ENCODE measurements at regions not wholly inside any gene's neighbourhood (a gene's known extent, or its start where the extent isn't known, plus 50 kb on each side); places are given as distances from the start of the nearest gene placed in this dataset.
"Not testable (repeated sequence)": the region's sequence is repeated elsewhere in the genome, so short reads cannot be mapped to it uniquely, and the experiment has no call there.

GRCh38 chr7:73176813-73177212, 91.0 kb upstream of the SPDYE9 start:
- H4K20me1 ChIP-seq (ENCODE audit: insufficient read depth, low read length); H3K79me2 ChIP-seq (ENCODE audit: insufficient read depth, low read length); H2AFZ ChIP-seq (ENCODE audit: insufficient read depth, low read depth, low read length, poor library complexity, severe bottlenecking); H3K4me3 ChIP-seq (replicated peaks in 1 of 3; ENCODE audit: low read depth in 2 of 3, low read length in 3 of 3); H3K4me2 ChIP-seq (replicated peaks; ENCODE audit: extremely low read depth, low read length, poor library complexity, severe bottlenecking); H3K9ac ChIP-seq (ENCODE audit: insufficient read depth, low read length, poor library complexity, severe bottlenecking); H3K9me3 ChIP-seq (replicated peaks in 1 of 2; ENCODE audit: control insufficient read depth in 1 of 2, insufficient read depth in 1 of 2, low read length in 2 of 2); H3K27ac ChIP-seq (ENCODE audit: low read depth in 1 of 2, low read length in 2 of 2); H3K27ac Mint-ChIP-seq; intact Hi-C loops (cut with micrococcal nuclease); H3K4me3 Mint-ChIP-seq; DNase-seq; H3K27me3 Mint-ChIP-seq (ENCODE audit: low read depth in 3 of 3); H3K4me1 ChIP-seq (ENCODE audit: control insufficient read depth in 1 of 2, insufficient read depth in 2 of 2, low read length in 2 of 2); H3K36me3 ChIP-seq (replicated peaks in 1 of 2; ENCODE audit: control insufficient read depth in 1 of 2, insufficient read depth in 2 of 2, low read length in 2 of 2); H3K36me3 Mint-ChIP-seq; H3K27me3 ChIP-seq (ENCODE audit: control insufficient read depth in 2 of 2, insufficient read depth in 2 of 2, low read length in 2 of 2); H3K4me1 Mint-ChIP-seq; H3K9me3 Mint-ChIP-seq: not testable (repeated sequence)
- WGBS (ENCODE audit: insufficient coverage) = no CpG with 5 or more reads among the region's 5 CpGs

GRCh38 chr7:73175322-73175721, 89.5 kb upstream of the SPDYE9 start:
- H3K36me3 ChIP-seq (replicated peaks in 1 of 2; ENCODE audit: control insufficient read depth in 1 of 2, insufficient read depth in 2 of 2, low read length in 2 of 2); DNase-seq; H3K27me3 Mint-ChIP-seq (ENCODE audit: low read depth in 3 of 3); H3K9ac ChIP-seq (ENCODE audit: insufficient read depth, low read length, poor library complexity, severe bottlenecking); H3K4me1 ChIP-seq (ENCODE audit: control insufficient read depth in 1 of 2, insufficient read depth in 2 of 2, low read length in 2 of 2); intact Hi-C loops (cut with micrococcal nuclease); H3K4me2 ChIP-seq (replicated peaks; ENCODE audit: extremely low read depth, low read length, poor library complexity, severe bottlenecking); H3K79me2 ChIP-seq (ENCODE audit: insufficient read depth, low read length); H3K27ac Mint-ChIP-seq; H3K27ac ChIP-seq (ENCODE audit: low read depth in 1 of 2, low read length in 2 of 2); H3K4me3 Mint-ChIP-seq; H3K4me3 ChIP-seq (replicated peaks in 1 of 3; ENCODE audit: low read depth in 2 of 3, low read length in 3 of 3); H4K20me1 ChIP-seq (ENCODE audit: insufficient read depth, low read length); H3K9me3 Mint-ChIP-seq; H3K27me3 ChIP-seq (ENCODE audit: control insufficient read depth in 2 of 2, insufficient read depth in 2 of 2, low read length in 2 of 2); H2AFZ ChIP-seq (ENCODE audit: insufficient read depth, low read depth, low read length, poor library complexity, severe bottlenecking); H3K9me3 ChIP-seq (replicated peaks in 1 of 2; ENCODE audit: control insufficient read depth in 1 of 2, insufficient read depth in 1 of 2, low read length in 2 of 2); H3K36me3 Mint-ChIP-seq; H3K4me1 Mint-ChIP-seq: not testable (repeated sequence)
- no CpG with 5 or more reads among the region's 10 CpGs for WGBS (ENCODE audit: insufficient coverage)

DNA sequence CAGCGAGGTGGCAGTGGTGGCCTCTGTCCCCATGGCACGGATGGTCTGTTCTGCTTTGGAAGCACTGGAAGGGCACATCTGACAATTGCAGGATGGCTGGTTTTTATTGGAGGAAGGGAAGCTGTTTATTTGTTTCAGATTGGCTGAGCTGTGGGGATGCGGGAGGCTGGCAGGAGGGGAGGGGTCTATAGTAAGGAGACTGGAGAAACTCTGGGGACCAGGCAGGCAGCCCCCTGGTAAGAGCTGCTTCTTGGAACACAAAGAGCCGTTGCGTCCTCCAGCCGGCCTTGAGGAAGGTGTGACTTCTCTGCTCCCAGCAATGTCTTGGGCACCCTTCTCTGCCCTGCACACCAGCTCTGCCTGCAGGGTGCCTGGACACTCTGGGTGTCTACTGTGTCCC, 85.1 kb upstream of the SPDYE9 start:
- H3K79me2 ChIP-seq (ENCODE audit: insufficient read depth, low read length); H3K27me3 ChIP-seq (ENCODE audit: control insufficient read depth in 2 of 2, insufficient read depth in 2 of 2, low read length in 2 of 2); DNase-seq; H3K4me3 Mint-ChIP-seq; H3K4me2 ChIP-seq (replicated peaks; ENCODE audit: extremely low read depth, low read length, poor library complexity, severe bottlenecking); H3K36me3 ChIP-seq (replicated peaks in 1 of 2; ENCODE audit: control insufficient read depth in 1 of 2, insufficient read depth in 2 of 2, low read length in 2 of 2); H3K27ac ChIP-seq (ENCODE audit: low read depth in 1 of 2, low read length in 2 of 2); H3K9me3 Mint-ChIP-seq; H3K27me3 Mint-ChIP-seq (ENCODE audit: low read depth in 3 of 3); H3K4me3 ChIP-seq (replicated peaks in 1 of 3; ENCODE audit: low read depth in 2 of 3, low read length in 3 of 3); H2AFZ ChIP-seq (ENCODE audit: insufficient read depth, low read depth, low read length, poor library complexity, severe bottlenecking); H3K4me1 ChIP-seq (ENCODE audit: control insufficient read depth in 1 of 2, insufficient read depth in 2 of 2, low read length in 2 of 2); H3K27ac Mint-ChIP-seq; H3K9me3 ChIP-seq (replicated peaks in 1 of 2; ENCODE audit: control insufficient read depth in 1 of 2, insufficient read depth in 1 of 2, low read length in 2 of 2); intact Hi-C loops (cut with micrococcal nuclease); H3K36me3 Mint-ChIP-seq; H4K20me1 ChIP-seq (ENCODE audit: insufficient read depth, low read length); H3K9ac ChIP-seq (ENCODE audit: insufficient read depth, low read length, poor library complexity, severe bottlenecking); H3K4me1 Mint-ChIP-seq: not testable (repeated sequence)
- no CpG with 5 or more reads among the region's 6 CpGs for whole genome bisulfite sequencing (ENCODE audit: insufficient coverage)

GRCh38 chr7:73170415-73170814, 84.6 kb upstream of the SPDYE9 start:
- H3K36me3 Mint-ChIP-seq; H3K27me3 ChIP-seq (ENCODE audit: control insufficient read depth in 2 of 2, insufficient read depth in 2 of 2, low read length in 2 of 2); H3K9ac ChIP-seq (ENCODE audit: insufficient read depth, low read length, poor library complexity, severe bottlenecking); H3K36me3 ChIP-seq (replicated peaks in 1 of 2; ENCODE audit: control insufficient read depth in 1 of 2, insufficient read depth in 2 of 2, low read length in 2 of 2); H3K27me3 Mint-ChIP-seq (ENCODE audit: low read depth in 3 of 3); H4K20me1 ChIP-seq (ENCODE audit: insufficient read depth, low read length); H3K4me3 Mint-ChIP-seq; H3K27ac ChIP-seq (ENCODE audit: low read depth in 1 of 2, low read length in 2 of 2); H3K27ac Mint-ChIP-seq; H2AFZ ChIP-seq (ENCODE audit: insufficient read depth, low read depth, low read length, poor library complexity, severe bottlenecking); H3K9me3 ChIP-seq (replicated peaks in 1 of 2; ENCODE audit: control insufficient read depth in 1 of 2, insufficient read depth in 1 of 2, low read length in 2 of 2); H3K9me3 Mint-ChIP-seq; DNase-seq; intact Hi-C loops (cut with micrococcal nuclease); H3K4me1 ChIP-seq (ENCODE audit: control insufficient read depth in 1 of 2, insufficient read depth in 2 of 2, low read length in 2 of 2); H3K79me2 ChIP-seq (ENCODE audit: insufficient read depth, low read length); H3K4me2 ChIP-seq (replicated peaks; ENCODE audit: extremely low read depth, low read length, poor library complexity, severe bottlenecking); H3K4me1 Mint-ChIP-seq; H3K4me3 ChIP-seq (replicated peaks in 1 of 3; ENCODE audit: low read depth in 2 of 3, low read length in 3 of 3): not testable (repeated sequence)
- WGBS (ENCODE audit: insufficient coverage) = 100% methylated on average over 2 of the region's 5 CpGs

- H3K4me1 ChIP-seq (ENCODE audit: control insufficient read depth in 1 of 2, insufficient read depth in 2 of 2, low read length in 2 of 2); H3K4me3 Mint-ChIP-seq; H3K4me3 ChIP-seq (replicated peaks in 1 of 3; ENCODE audit: low read depth in 2 of 3, low read length in 3 of 3); DNase-seq; H3K9me3 ChIP-seq (replicated peaks in 1 of 2; ENCODE audit: control insufficient read depth in 1 of 2, insufficient read depth in 1 of 2, low read length in 2 of 2); H3K79me2 ChIP-seq (ENCODE audit: insufficient read depth, low read length); H3K9me3 Mint-ChIP-seq; H2AFZ ChIP-seq (ENCODE audit: insufficient read depth, low read depth, low read length, poor library complexity, severe bottlenecking); H3K27me3 ChIP-seq (ENCODE audit: control insufficient read depth in 2 of 2, insufficient read depth in 2 of 2, low read length in 2 of 2); H3K27ac ChIP-seq (ENCODE audit: low read depth in 1 of 2, low read length in 2 of 2); H3K4me2 ChIP-seq (replicated peaks; ENCODE audit: extremely low read depth, low read length, poor library complexity, severe bottlenecking); H3K9ac ChIP-seq (ENCODE audit: insufficient read depth, low read length, poor library complexity, severe bottlenecking); H4K20me1 ChIP-seq (ENCODE audit: insufficient read depth, low read length); H3K4me1 Mint-ChIP-seq; intact Hi-C loops (cut with micrococcal nuclease); H3K27me3 Mint-ChIP-seq (ENCODE audit: low read depth in 3 of 3); H3K36me3 ChIP-seq (replicated peaks in 1 of 2; ENCODE audit: control insufficient read depth in 1 of 2, insufficient read depth in 2 of 2, low read length in 2 of 2); H3K36me3 Mint-ChIP-seq; H3K27ac Mint-ChIP-seq: not testable (repeated sequence)
- no CpG with 5 or more reads among the region's 5 CpGs for WGBS (ENCODE audit: insufficient coverage)
These were observed 80.3 kb upstream of the SPDYE9 start for GRCh38 chr7:73166152-73166551.

All from CD14-positive monocyte (primary cell).